ENCODE measurements at regions not wholly inside any gene's neighbourhood (a gene's known extent, or its start where the extent isn't known, plus 50 kb on each side); places are given as distances from the start of the nearest gene placed in this dataset.

DNA sequence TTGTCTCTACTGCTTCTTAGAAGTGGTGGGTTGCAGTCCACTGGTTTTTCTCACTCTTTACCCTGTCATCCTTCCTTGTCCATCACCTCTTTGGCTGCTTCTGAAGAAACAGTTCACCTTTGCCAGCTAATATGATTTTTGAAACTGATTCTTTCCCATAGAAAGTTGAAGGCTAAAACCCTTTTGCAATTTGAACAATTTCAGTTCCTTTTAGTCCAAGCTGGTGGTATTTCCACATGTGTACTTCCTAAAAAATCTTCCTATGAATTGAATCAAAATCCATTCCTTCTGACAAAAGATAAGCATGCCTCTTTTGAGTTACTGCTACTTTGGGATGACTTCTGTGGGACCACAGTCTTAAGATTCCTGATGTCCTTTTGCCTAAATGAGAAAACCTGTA is 210.0 kb upstream of the MAN1A1 start:
- Histone ChIP-seq H3K9me3 (no peaks in the 10 kb centered on the region), H3K36me3 (ENCODE audit: low read depth) (no peaks in the 10 kb centered on the region), H3K4me3 (no peak overlapping the region), H3K4me1 (ENCODE audit: low read depth) (no peaks in the 10 kb centered on the region)
- ATAC-seq, result no peak
- no peak for DNase-seq
- TF ChIP-seq, protein P1, sequence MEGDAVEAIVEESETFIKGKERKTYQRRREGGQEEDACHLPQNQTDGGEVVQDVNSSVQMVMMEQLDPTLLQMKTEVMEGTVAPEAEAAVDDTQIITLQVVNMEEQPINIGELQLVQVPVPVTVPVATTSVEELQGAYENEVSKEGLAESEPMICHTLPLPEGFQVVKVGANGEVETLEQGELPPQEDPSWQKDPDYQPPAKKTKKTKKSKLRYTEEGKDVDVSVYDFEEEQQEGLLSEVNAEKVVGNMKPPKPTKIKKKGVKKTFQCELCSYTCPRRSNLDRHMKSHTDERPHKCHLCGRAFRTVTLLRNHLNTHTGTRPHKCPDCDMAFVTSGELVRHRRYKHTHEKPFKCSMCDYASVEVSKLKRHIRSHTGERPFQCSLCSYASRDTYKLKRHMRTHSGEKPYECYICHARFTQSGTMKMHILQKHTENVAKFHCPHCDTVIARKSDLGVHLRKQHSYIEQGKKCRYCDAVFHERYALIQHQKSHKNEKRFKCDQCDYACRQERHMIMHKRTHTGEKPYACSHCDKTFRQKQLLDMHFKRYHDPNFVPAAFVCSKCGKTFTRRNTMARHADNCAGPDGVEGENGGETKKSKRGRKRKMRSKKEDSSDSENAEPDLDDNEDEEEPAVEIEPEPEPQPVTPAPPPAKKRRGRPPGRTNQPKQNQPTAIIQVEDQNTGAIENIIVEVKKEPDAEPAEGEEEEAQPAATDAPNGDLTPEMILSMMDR (IDR thresholded peaks at IDR 0.05), result no peak
- intact Hi-C loops (cut with DNase I, micrococcal nuclease), result no loop called here

DNA sequence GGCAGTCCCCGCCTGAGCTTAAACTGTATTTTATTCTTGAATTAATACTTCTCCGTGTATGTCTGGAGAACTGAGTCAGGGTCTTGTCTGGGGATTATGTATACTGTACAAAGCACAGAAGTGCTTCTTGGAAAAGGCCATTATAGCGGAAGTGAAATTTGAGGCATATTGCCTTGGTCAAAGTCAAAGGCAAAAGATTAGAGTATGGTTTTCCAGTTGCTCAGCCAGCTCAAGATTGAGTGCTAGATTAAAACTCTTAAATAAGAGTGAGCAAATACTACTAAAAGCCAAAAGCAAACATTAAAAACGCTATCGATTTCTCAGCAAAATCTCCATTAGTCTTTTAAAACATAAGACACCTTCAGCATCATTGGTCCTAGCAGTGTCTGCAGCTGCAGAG is 207.7 kb upstream of the MAN1A1 start:
- no peak for ATAC-seq
- TF ChIP-seq, protein P1 (IDR thresholded peaks at IDR 0.05), result no peak

DNA sequence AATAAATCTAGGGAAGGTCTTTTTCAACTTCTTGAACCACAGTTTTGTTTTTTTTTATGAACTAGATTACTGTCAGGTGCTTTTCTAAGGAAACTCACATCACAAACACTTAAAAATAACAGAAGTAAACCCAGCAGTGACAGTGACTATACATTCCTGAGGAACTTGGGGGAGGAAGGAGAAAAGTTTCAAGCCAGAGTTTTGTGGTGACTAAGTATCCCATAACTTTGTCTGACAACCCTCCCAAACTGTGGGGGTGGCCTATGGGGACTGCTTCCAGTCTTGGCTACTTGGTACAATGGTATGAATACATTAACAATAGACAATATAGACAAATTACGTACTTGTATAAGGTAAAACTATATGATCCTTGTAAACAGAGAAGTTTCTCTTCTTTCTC is 202.5 kb upstream of the MAN1A1 start:
- TF ChIP-seq, protein P1 (IDR thresholded peaks at IDR 0.05), result no peak
- H3K4me3 ChIP-seq, result no peak overlapping the region
- DNase-seq (no peak), ATAC-seq (no peak)
- intact Hi-C loops (cut with DNase I, micrococcal nuclease), result no loop called here
- H3K4me1 ChIP-seq (ENCODE audit: low read depth), result no peaks in the 10 kb centered on the region
- H3K9me3 ChIP-seq, result no peaks in the 10 kb centered on the region
- no peaks in the 10 kb centered on the region for H3K36me3 ChIP-seq (ENCODE audit: low read depth)

More for the DNA sequence above, 207.7 kb upstream of the MAN1A1 start:
- Histone ChIP-seq H3K4me1 (ENCODE audit: low read depth) (no peaks in the 10 kb centered on the region), H3K36me3 (ENCODE audit: low read depth) (no peaks in the 10 kb centered on the region), H3K4me3 (no peak overlapping the region), H3K9me3 (no peaks in the 10 kb centered on the region)
- DNase-seq, result no peak
- intact Hi-C loops (cut with DNase I, micrococcal nuclease), result no loop called here

DNA sequence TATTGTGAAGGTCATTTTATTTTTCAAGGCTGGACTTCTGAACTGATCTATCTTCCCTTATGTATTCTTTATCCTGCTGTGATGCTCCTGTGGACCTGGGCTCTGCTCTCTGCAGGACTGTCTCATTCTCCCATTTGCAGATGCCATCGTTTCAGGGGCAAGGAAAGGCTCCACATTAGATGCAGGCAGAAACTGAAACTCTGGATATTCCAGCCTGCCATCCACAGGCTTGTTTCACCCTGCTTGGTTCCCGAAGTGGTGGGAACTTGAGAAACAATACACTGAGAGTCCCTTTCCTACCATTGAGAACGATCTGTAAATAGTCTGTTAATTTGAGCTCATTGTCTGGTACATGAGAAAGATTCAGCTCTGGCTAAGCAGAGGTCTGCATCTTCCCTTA is 197.5 kb upstream of the MAN1A1 start:
- Histone ChIP-seq H3K36me3 (ENCODE audit: low read depth) (no peaks in the 10 kb centered on the region), H3K9me3 (no peaks in the 10 kb centered on the region), H3K4me1 (ENCODE audit: low read depth) (no peaks in the 10 kb centered on the region), H3K4me3 (no peak overlapping the region)
- no peak for DNase-seq
- TF ChIP-seq, protein P1 (IDR thresholded peaks at IDR 0.05), result no peak
- intact Hi-C loops (cut with DNase I, micrococcal nuclease), result no loop called here
- no peak for ATAC-seq

DNA sequence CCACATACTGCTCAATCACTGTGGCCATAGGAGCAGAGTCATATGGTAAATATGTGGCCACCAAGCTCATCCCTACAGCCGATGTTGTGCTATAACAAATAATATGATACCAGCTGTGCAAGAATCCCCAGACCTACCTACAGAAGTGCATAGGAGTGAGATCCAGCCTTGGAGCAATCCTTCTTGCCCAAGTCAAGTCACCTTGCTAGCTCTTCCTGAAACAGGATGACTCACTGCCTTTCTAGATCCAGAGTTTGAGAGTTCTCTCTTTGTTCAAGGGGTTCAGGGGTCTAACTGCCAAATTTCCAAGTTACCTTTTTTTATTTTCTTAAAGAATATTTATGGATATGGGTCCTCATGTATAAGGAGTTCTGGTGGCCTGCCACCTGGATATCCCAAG is 195.7 kb upstream of the MAN1A1 start:
- ATAC-seq (no peak), DNase-seq (no peak)
- TF ChIP-seq, protein P1 (IDR thresholded peaks at IDR 0.05), result no peak
- Histone ChIP-seq H3K4me1 (ENCODE audit: low read depth) (no peaks in the 10 kb centered on the region), H3K4me3 (no peak overlapping the region), H3K9me3 (no peaks in the 10 kb centered on the region), H3K36me3 (ENCODE audit: low read depth) (no peaks in the 10 kb centered on the region)
- intact Hi-C loops (cut with DNase I, micrococcal nuclease), result no loop called here
